Endothelial cell of umbilical vein (primary cell): ENCODE measurements at regions not wholly inside any gene's neighbourhood (a gene's known extent, or its start where the extent isn't known, plus 50 kb on each side); places are given as distances from the start of the nearest gene placed in this dataset.

ENCODE experiments used
- BruUV-seq: library from RNA; stranded (reverse); fragments of 400-500 nt; replicated peaks from 2 replicates; lab custom pipeline; 2021; lab: Mats Ljungman, UMichigan
- CTCF ChIA-PET: fragments of 300-600, 350-600 bp; sonication (Branson Sonifier 250); formaldehyde crosslinking; loops from one replicate; lab custom pipeline; 2021; ENCODE audit warnings: antibody characterized with exemption, inconsistent platforms; lab: Charles Lee
- POLR2A ChIA-PET: fragments of 300-600, 350-600 bp; sonication (Branson Sonifier 250); formaldehyde crosslinking; loops from one replicate; lab custom pipeline; 2021; ENCODE audit warnings: antibody characterized with exemption, inconsistent platforms; lab: Charles Lee
- DNase-seq: peaks from one replicate; pipeline ENCODE4 v3.0.0-alpha.2; 2011; ENCODE audit warnings: low read depth, low spot score
- FAIRE-seq: peaks from 2 replicates; lab custom pipeline; 2011; peaks lifted over from hg19 to GRCh38; lab: Jason Lieb, UNC
- H2AFZ ChIP-seq: 2 replicates; pipeline ENCODE4 v1.6.0; 2012; ENCODE audit warnings: low read depth, low read length, control low read depth, inconsistent platforms
- H3K27ac ChIP-seq: 2 replicates; pipeline ENCODE4 v1.5.1; 2011; ENCODE audit warnings: low read depth, mild to moderate bottlenecking, control low read depth, low read length, moderate library complexity; ENCODE audit not compliant: insufficient read depth
- H3K27me3 ChIP-seq, 2 experiments: 2 replicates each; pipeline versions ENCODE4 v1.6.0 to v1.6.1; 2011; ENCODE audit warnings: low read length in 2 of 2, mixed read lengths in 1 of 2; ENCODE audit not compliant: control insufficient read depth in 2 of 2, insufficient read depth in 2 of 2
- H3K36me3 ChIP-seq, 2 experiments: 2 replicates in 1 of 2; 3 replicates in 1 of 2; pipeline ENCODE4 v1.5.1; 2011; ENCODE audit warnings: low read length in 2 of 2, mild to moderate bottlenecking in 1 of 2, moderate library complexity in 1 of 2; ENCODE audit not compliant: control insufficient read depth in 2 of 2, insufficient read depth in 2 of 2; ENCODE audit errors: extremely low read depth in 1 of 2
- H3K4me1 ChIP-seq: 3 replicates; pipeline ENCODE4 v1.5.1; 2011; ENCODE audit warnings: mild to moderate bottlenecking, low read length; ENCODE audit not compliant: control insufficient read depth, insufficient read depth; ENCODE audit errors: extremely low read depth
- H3K4me2 ChIP-seq: 2 replicates; pipeline ENCODE4 v1.6.1; 2011; ENCODE audit warnings: low read length, control low read depth, mixed read lengths; ENCODE audit not compliant: insufficient read depth
- H3K4me3 ChIP-seq, 3 experiments: fragments of 200-600 bp in 1 of 3; sonication (generic), shearing (Covaris generic) in 1 of 3; replicated peaks in 1 of 3; 2 replicates each; pipeline ENCODE4 v1.5.1; 2011 to 2016; ENCODE audit warnings: control low read depth in 3 of 3, low read length in 3 of 3, mild to moderate bottlenecking in 2 of 3, inconsistent platforms in 1 of 3, low read depth in 1 of 3, moderate library complexity in 1 of 3; ENCODE audit not compliant: insufficient read depth in 1 of 3
- H3K79me2 ChIP-seq: 2 replicates; pipeline ENCODE4 v1.6.0; 2012; ENCODE audit warnings: low read length, inconsistent platforms; ENCODE audit not compliant: control insufficient read depth, insufficient read depth
- H3K9ac ChIP-seq: replicated peaks from 2 replicates; pipeline ENCODE3; 2011; ENCODE audit warnings: low read length, control low read depth; ENCODE audit not compliant: insufficient read depth; ENCODE audit errors: extremely low read depth
- H3K9me1 ChIP-seq: replicated peaks from 3 replicates; pipeline ENCODE4 v1.6.0; 2011; ENCODE audit warnings: mild to moderate bottlenecking, low read length; ENCODE audit not compliant: control insufficient read depth, insufficient read depth; ENCODE audit errors: extremely low read depth
- H3K9me3 ChIP-seq: replicated peaks from 2 replicates; pipeline ENCODE4 v1.5.1; 2012; ENCODE audit warnings: low read length, inconsistent platforms; ENCODE audit not compliant: control insufficient read depth, insufficient read depth
- H4K20me1 ChIP-seq: replicated peaks from 2 replicates; pipeline ENCODE3; 2011; ENCODE audit warnings: mild to moderate bottlenecking, low read length; ENCODE audit not compliant: control insufficient read depth, insufficient read depth; ENCODE audit errors: extremely low read depth
- EZH2 ChIP-seq: IDR thresholded peaks from 2 replicates; pipeline ENCODE4 v1.6.1; 2012; ENCODE audit warnings: borderline replicate concordance, low read depth, mild to moderate bottlenecking, moderate library complexity, low read length, inconsistent platforms; ENCODE audit not compliant: severe bottlenecking
- FOS ChIP-seq: IDR thresholded peaks from 2 replicates; pipeline ENCODE4 v1.6.1; 2011; ENCODE audit warnings: mild to moderate bottlenecking, low read length, moderate library complexity, borderline replicate concordance; ENCODE audit not compliant: insufficient read depth
- GATA2 ChIP-seq: IDR thresholded peaks from 2 replicates; pipeline ENCODE4 v1.7.0; 2011; ENCODE audit warnings: low read depth, mild to moderate bottlenecking, moderate library complexity, mixed read lengths, low read length; ENCODE audit not compliant: insufficient read length, insufficient read depth
- JUN ChIP-seq: IDR thresholded peaks from 2 replicates; pipeline ENCODE4 v1.6.1; 2011; ENCODE audit warnings: borderline replicate concordance, low read depth; ENCODE audit not compliant: insufficient read length, insufficient read depth
- MAX ChIP-seq: IDR thresholded peaks from 2 replicates; pipeline ENCODE4 v1.6.1; 2011; ENCODE audit not compliant: insufficient read depth, insufficient read length
- MYC ChIP-seq: IDR thresholded peaks from one replicate; pipeline ENCODE4 v1.6.1; 2011; ENCODE audit warnings: mild to moderate bottlenecking, low read depth, low read length
- POLR2A ChIP-seq: IDR thresholded peaks from 2 replicates; pipeline ENCODE4 v1.6.1; 2012; ENCODE audit warnings: low read depth, mild to moderate bottlenecking, control low read depth, low read length
- POLR2AphosphoS5 ChIP-seq: IDR thresholded peaks from 2 replicates; pipeline ENCODE4 v1.6.1; 2012; ENCODE audit warnings: low read depth, mild to moderate bottlenecking, control low read depth, low read length, moderate library complexity; ENCODE audit not compliant: insufficient read depth
- dilution Hi-C: fragments of 300-500 bp; cut with MboI; formaldehyde crosslinking; loops from one replicate; pipeline ENCODE4 v1.15.0; 2019; ENCODE audit warnings: low sequenced_read_pairs; ENCODE audit not compliant: extremely low pct_ligation_motif_present
- intact Hi-C: fragments of 100-400 bp; cut with micrococcal nuclease; formaldehyde crosslinking; loops from one replicate; pipeline ENCODE4 v1.10.0; 2022
- TF ChIP-seq, protein P1 (sequence below), 2 donors: IDR thresholded peaks; 1 replicate in 1 of 2; 2 replicates in 1 of 2; pipeline ENCODE4 v1.5.1; 2011; ENCODE audit warnings: low read length in 2 of 2, mild to moderate bottlenecking in 2 of 2, moderate library complexity in 2 of 2, control low read depth in 1 of 2, inconsistent platforms in 1 of 2, low read depth in 1 of 2; ENCODE audit not compliant: insufficient read depth in 1 of 2; ENCODE audit errors: extremely low read depth in 1 of 2

DNA sequence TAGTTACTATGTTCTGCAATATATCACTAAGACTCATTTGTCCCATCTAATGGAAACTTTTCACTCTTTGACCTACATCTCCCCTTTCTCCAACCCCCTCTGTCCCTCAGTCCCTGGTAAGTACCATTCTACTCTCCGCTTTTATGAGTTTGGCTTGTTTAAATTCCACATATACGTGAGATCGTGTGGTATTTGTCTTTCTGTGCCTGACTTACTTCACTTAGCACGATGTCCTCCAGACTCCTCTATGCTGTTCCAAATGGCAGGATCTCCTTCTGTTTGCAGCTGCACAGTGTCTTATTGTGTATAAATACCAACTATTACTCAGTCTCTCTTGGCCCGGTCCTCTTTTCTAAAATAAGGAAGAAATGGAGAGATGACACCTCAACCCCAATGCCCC lies 205.4 kb upstream of the NTM start:
- no peak for FAIRE-seq
- no peaks in the 10 kb centered on the region for H3K36me3 ChIP-seq
- H3K9me1 ChIP-seq = no peaks in the 10 kb centered on the region
- no peaks in the 10 kb centered on the region for H3K4me1 ChIP-seq
- H3K9ac ChIP-seq = no peak overlapping the region
- ChIA-PET CTCF (no interaction called here), POLR2A (no interaction called here)
- H4K20me1 ChIP-seq = no peaks in the 10 kb centered on the region
- TF ChIP-seq JUN (no peak), POLR2AphosphoS5 (no peak), MYC (no peak), GATA2 (no peak), POLR2A (no peak), EZH2 (no peak), FOS (no peak), MAX (no peak)
- TF ChIP-seq, protein P1, sequence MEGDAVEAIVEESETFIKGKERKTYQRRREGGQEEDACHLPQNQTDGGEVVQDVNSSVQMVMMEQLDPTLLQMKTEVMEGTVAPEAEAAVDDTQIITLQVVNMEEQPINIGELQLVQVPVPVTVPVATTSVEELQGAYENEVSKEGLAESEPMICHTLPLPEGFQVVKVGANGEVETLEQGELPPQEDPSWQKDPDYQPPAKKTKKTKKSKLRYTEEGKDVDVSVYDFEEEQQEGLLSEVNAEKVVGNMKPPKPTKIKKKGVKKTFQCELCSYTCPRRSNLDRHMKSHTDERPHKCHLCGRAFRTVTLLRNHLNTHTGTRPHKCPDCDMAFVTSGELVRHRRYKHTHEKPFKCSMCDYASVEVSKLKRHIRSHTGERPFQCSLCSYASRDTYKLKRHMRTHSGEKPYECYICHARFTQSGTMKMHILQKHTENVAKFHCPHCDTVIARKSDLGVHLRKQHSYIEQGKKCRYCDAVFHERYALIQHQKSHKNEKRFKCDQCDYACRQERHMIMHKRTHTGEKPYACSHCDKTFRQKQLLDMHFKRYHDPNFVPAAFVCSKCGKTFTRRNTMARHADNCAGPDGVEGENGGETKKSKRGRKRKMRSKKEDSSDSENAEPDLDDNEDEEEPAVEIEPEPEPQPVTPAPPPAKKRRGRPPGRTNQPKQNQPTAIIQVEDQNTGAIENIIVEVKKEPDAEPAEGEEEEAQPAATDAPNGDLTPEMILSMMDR (IDR thresholded peaks at IDR 0.05; ENCODE audit: extremely low read depth in 1 of 2, insufficient read depth in 1 of 2, low read depth in 1 of 2, low read length in 2 of 2) = no peak
- no peak for DNase-seq
- no peaks in the 10 kb centered on the region for H3K79me2 ChIP-seq
- H2AFZ ChIP-seq = no peak overlapping the region
- no TSS peak for BruUV-seq
- dilution Hi-C loops (no loop called here), intact Hi-C loops (no loop called here)
- H3K27me3 ChIP-seq = no peaks in the 10 kb centered on the region
- H3K27ac ChIP-seq = no peak overlapping the region
- H3K4me2 ChIP-seq = no peak overlapping the region
- H3K9me3 ChIP-seq = no peaks in the 10 kb centered on the region
- H3K4me3 ChIP-seq = no peak overlapping the region
